ENCODE measurements at regions not wholly inside any gene's neighbourhood (a gene's known extent, or its start where the extent isn't known, plus 50 kb on each side); places are given as distances from the start of the nearest gene placed in this dataset.

- TF ChIP-seq CTCF (IDR thresholded peaks at IDR 0.05; ENCODE audit: borderline replicate concordance, extremely low read depth, low read length, poor library complexity, severe bottlenecking) (no peak), EZH2 (IDR thresholded peaks at IDR 0.05; ENCODE audit: borderline replicate concordance, low read depth, low read length, severe bottlenecking) (no peak)
Measured at GRCh38 chr13:106096661-106097092, 438.8 kb downstream of the EFNB2 start.
